HCT116 (cell line): ENCODE measurements at regions not wholly inside any gene's neighbourhood (a gene's known extent, or its start where the extent isn't known, plus 50 kb on each side); places are given as distances from the start of the nearest gene placed in this dataset.

Experiments
- ATAC-seq: fragments of 200-7000 bp; cut with Tn5 transposase; 2 replicates; pipeline ENCODE4 v1.9.1; 2020; ENCODE audit warnings: mild to moderate bottlenecking, moderate library complexity
- BruUV-seq: library from RNA; stranded (reverse); fragments of 400-500 nt; replicated peaks from 2 replicates; lab custom pipeline; 2021; lab: Mats Ljungman, UMichigan
- CTCF ChIA-PET: fragments of 300-600 bp; sonication (Branson Sonifier 250); formaldehyde crosslinking; loops from one replicate; lab custom pipeline; 2021; ENCODE audit warnings: antibody characterized with exemption; lab: Charles Lee
- POLR2A ChIA-PET: fragments of 300-600, 350-600 bp; sonication (Branson Sonifier 250); formaldehyde crosslinking; loops from one replicate; lab custom pipeline; 2021; ENCODE audit warnings: antibody characterized with exemption; lab: Charles Lee
- RAD21 ChIA-PET, 2 experiments: fragments of 300-600 bp; sonication (Branson Sonifier 250); formaldehyde crosslinking; loops; one replicate each; lab custom pipeline; 2023; ENCODE audit warnings: low total read pairs in 2 of 2; ENCODE audit not compliant: uncharacterized antibody in 2 of 2, unreplicated experiment in 2 of 2, low non-redundant PET in 1 of 2; lab: Charles Lee
- DNase-seq: peaks from one replicate; pipeline ENCODE4 v3.0.0-alpha.2; 2010; ENCODE audit warnings: low read depth, low spot score
- H2AFZ ChIP-seq: fragments of 200-600 bp; shearing (Covaris generic), sonication (generic); 2 replicates; pipeline ENCODE4 v1.6.1; 2017; ENCODE audit warnings: low read depth, mixed run types, mixed read lengths, antibody characterized with exemption, low read length; ENCODE audit not compliant: poor library complexity, severe bottlenecking
- H3K27ac ChIP-seq: 2 replicates; pipeline ENCODE4 v1.5.1; 2012; ENCODE audit warnings: low read depth, low read length
- H3K27me3 ChIP-seq: fragments of 200-600 bp; sonication (generic); 2 replicates; pipeline ENCODE4 v1.6.1; 2016; ENCODE audit warnings: mixed run types, low read length, mixed read lengths; ENCODE audit not compliant: insufficient read depth
- H3K36me3 ChIP-seq, 2 experiments: fragments of 200-500 bp in 1 of 2; fragments of 200-600 bp in 1 of 2; sonication (Bioruptor generic) in 1 of 2; sonication (generic) in 1 of 2; 2 replicates each; pipeline versions ENCODE4 v1.5.1 to v1.6.1; 2014 to 2016; ENCODE audit warnings: low read length in 2 of 2, inconsistent platforms in 1 of 2, mixed read lengths in 1 of 2, mixed run types in 1 of 2; ENCODE audit not compliant: insufficient read depth in 2 of 2, control insufficient read depth in 1 of 2
- H3K4me1 ChIP-seq, 2 experiments: fragments of 200-600 bp in 1 of 2; sonication (generic) in 1 of 2; 2 replicates each; pipeline versions ENCODE4 v1.5.1 to v1.6.1; 2012 to 2017; ENCODE audit warnings: low read length in 2 of 2, inconsistent platforms in 1 of 2, mild to moderate bottlenecking in 1 of 2, mixed read lengths in 1 of 2, mixed run types in 1 of 2, moderate library complexity in 1 of 2; ENCODE audit not compliant: insufficient read depth in 2 of 2, control insufficient read depth in 1 of 2
- H3K4me2 ChIP-seq: fragments of 200-600 bp; sonication (generic); 2 replicates; pipeline ENCODE4 v1.6.1; 2017; ENCODE audit warnings: mixed run types, low read length, mixed read lengths
- H3K4me3 ChIP-seq, 2 experiments: fragments of 200-600 bp in 1 of 2; sonication (generic) in 1 of 2; replicated peaks in 1 of 2; 2 replicates each; pipeline ENCODE4 v1.5.1; 2011 to 2016; ENCODE audit warnings: low read length in 2 of 2, control low read depth in 1 of 2, low read depth in 1 of 2, mild to moderate bottlenecking in 1 of 2, mixed read lengths in 1 of 2, mixed run types in 1 of 2
- H3K79me2 ChIP-seq: fragments of 200-600 bp; sonication (generic); 2 replicates; pipeline ENCODE4 v1.6.1; 2017; ENCODE audit warnings: mild to moderate bottlenecking, mixed run types, low read length, moderate library complexity, mixed read lengths; ENCODE audit not compliant: insufficient read depth
- H3K9ac ChIP-seq: fragments of 200-600 bp; sonication (generic); 2 replicates; pipeline ENCODE4 v1.6.1; 2016; ENCODE audit warnings: low read length, mixed read lengths
- H3K9me2 ChIP-seq: fragments of 200-600 bp; sonication (generic), shearing (Covaris generic); 2 replicates; pipeline ENCODE4 v1.6.1; 2017; ENCODE audit warnings: mixed run types, mild to moderate bottlenecking, moderate library complexity; ENCODE audit not compliant: insufficient read depth
- H3K9me3 ChIP-seq, 2 experiments: fragments of 200-500 bp in 1 of 2; fragments of 200-600 bp in 1 of 2; sonication (Bioruptor generic) in 1 of 2; sonication (generic) in 1 of 2; 2 replicates each; pipeline ENCODE4 v1.6.1; 2014 to 2017; ENCODE audit warnings: low read length in 2 of 2, mixed read lengths in 2 of 2, inconsistent platforms in 1 of 2, low read depth in 1 of 2, mild to moderate bottlenecking in 1 of 2, mixed run types in 1 of 2, moderate library complexity in 1 of 2; ENCODE audit not compliant: control insufficient read depth in 1 of 2, insufficient read depth in 1 of 2
- H4K20me1 ChIP-seq: fragments of 200-600 bp; sonication (generic), shearing (Covaris generic); 2 replicates; pipeline ENCODE4 v1.6.1; 2017; ENCODE audit warnings: mixed run types, mild to moderate bottlenecking, moderate library complexity; ENCODE audit not compliant: insufficient read depth
- CBX3 ChIP-seq: IDR thresholded peaks from 2 replicates; pipeline ENCODE4 v1.6.1; 2012; ENCODE audit warnings: low read depth
- CEBPB ChIP-seq: IDR thresholded peaks from 2 replicates; pipeline ENCODE4 v1.6.1; 2012; ENCODE audit warnings: low read depth
- CTCF ChIP-seq, 3 experiments: fragments of 200-600 bp in 1 of 3; sonication (generic) in 1 of 3; IDR thresholded peaks in 2 of 3; conservative IDR thresholded peaks in 1 of 3; 2 replicates each; pipeline ENCODE4 v1.5.1; 2012 to 2017; ENCODE audit warnings: low read depth in 2 of 3, low read length in 2 of 3, antibody characterized with exemption in 1 of 3, borderline replicate concordance in 1 of 3, control low read depth in 1 of 3, mild to moderate bottlenecking in 1 of 3, mixed read lengths in 1 of 3, mixed run types in 1 of 3, moderate library complexity in 1 of 3; ENCODE audit not compliant: insufficient read depth in 1 of 3
- EGR1 ChIP-seq: IDR thresholded peaks from 2 replicates; pipeline ENCODE4 v1.6.1; 2012; ENCODE audit warnings: low read depth
- ELF1 ChIP-seq: IDR thresholded peaks from 2 replicates; pipeline ENCODE4 v1.6.1; 2012; ENCODE audit warnings: low read depth, borderline replicate concordance
- FOSL1 ChIP-seq: IDR thresholded peaks from 2 replicates; pipeline ENCODE4 v1.6.1; 2012; ENCODE audit warnings: low read depth
- POLR2A ChIP-seq: IDR thresholded peaks from 2 replicates; pipeline ENCODE4 v1.7.0; 2011; ENCODE audit warnings: borderline replicate concordance; ENCODE audit not compliant: insufficient read depth, insufficient read length; ENCODE audit errors: extremely low read depth
- POLR2AphosphoS5 ChIP-seq: IDR thresholded peaks from 2 replicates; pipeline ENCODE4 v1.6.1; 2011; ENCODE audit warnings: mild to moderate bottlenecking, low read depth, low read length, moderate library complexity
- RAD21 ChIP-seq: IDR thresholded peaks from 2 replicates; pipeline ENCODE4 v1.6.1; 2012; ENCODE audit warnings: low read depth, mild to moderate bottlenecking
- TCF7L2 ChIP-seq: IDR thresholded peaks from 2 replicates; pipeline ENCODE4 v1.7.0; 2011; ENCODE audit warnings: borderline replicate concordance, inconsistent platforms; ENCODE audit not compliant: insufficient read depth, insufficient read length; ENCODE audit errors: extremely low read depth
- ZBTB33 ChIP-seq: IDR thresholded peaks from 2 replicates; pipeline ENCODE4 v1.6.1; 2011; ENCODE audit warnings: mild to moderate bottlenecking, low read length, moderate library complexity; ENCODE audit not compliant: insufficient replicate concordance; ENCODE audit errors: extremely low read depth
- ZFX ChIP-seq: fragments of 450-650 bp; IDR thresholded peaks from 2 replicates; pipeline ENCODE4 v1.6.1; 2017
- intact Hi-C: fragments of 100-400 bp; cut with micrococcal nuclease; formaldehyde crosslinking; loops from 2 replicates; pipeline ENCODE4 v1.10.0; 2022

- Histone ChIP-seq H3K9me2 (no peaks in the 10 kb centered on the region), H3K4me2 (no peak overlapping the region), H4K20me1 (no peaks in the 10 kb centered on the region), H2AFZ (no peak overlapping the region), H3K4me1 (peaks cover 0 to 4% of the 10 kb centered on the region in 2 experiments; a peak in 1 of 4 replicates), H3K79me2 (no peaks in the 10 kb centered on the region), H3K27me3 (no peaks in the 10 kb centered on the region), H3K36me3 (no peaks in the 10 kb centered on the region), H3K27ac (no peak overlapping the region), H3K4me3 (no peak overlapping the region), H3K9ac (no peak overlapping the region), H3K9me3 (no peaks in the 10 kb centered on the region)
- POLR2A ChIA-PET: no interaction called here
- RAD21 ChIA-PET: no interaction called here
- ATAC-seq (no peak), DNase-seq (no peak)
- no TSS peak for BruUV-seq
- CTCF ChIA-PET: no interaction called here
- TF ChIP-seq ELF1 (no peak), CTCF (IDR thresholded peaks at IDR 0.05 in 2 of 3, conservative IDR thresholded peaks at IDR 0.05 in 1 of 3; ENCODE audit: borderline replicate concordance in 1 of 3, insufficient read depth in 1 of 3, low read depth in 2 of 3, low read length in 2 of 3) (no peak), CEBPB (no peak), EGR1 (no peak)
- intact Hi-C loops: no loop called here
These were observed 317.3 kb upstream of the NECTIN3 start for GRCh38 chr3:110754212-110754916.

GRCh38 chr3:110755345-110755744 lies 316.3 kb upstream of the NECTIN3 start:
- ChIA-PET POLR2A (no interaction called here), CTCF (no interaction called here), RAD21 (no interaction called here)
- no peak overlapping the region for H3K4me3 ChIP-seq
- ATAC-seq (no peak), DNase-seq (no peak)
- no peak overlapping the region for H3K27ac ChIP-seq
- no peaks in the 10 kb centered on the region for H4K20me1 ChIP-seq
- intact Hi-C loops: no loop called here
- no peaks in the 10 kb centered on the region for H3K27me3 ChIP-seq
- H3K79me2 ChIP-seq: no peaks in the 10 kb centered on the region
- H3K9ac ChIP-seq: no peak overlapping the region
- H2AFZ ChIP-seq: no peak overlapping the region
- BruUV-seq: no TSS peak
- H3K4me1 ChIP-seq: peaks cover 0 to 4% of the 10 kb centered on the region in 2 experiments; a peak in 1 of 4 replicates
- no peaks in the 10 kb centered on the region for H3K9me3 ChIP-seq
- H3K4me2 ChIP-seq: no peak overlapping the region
- no peaks in the 10 kb centered on the region for H3K9me2 ChIP-seq
- no peaks in the 10 kb centered on the region for H3K36me3 ChIP-seq
- TF ChIP-seq CBX3 (no peak), ZFX (no peak), EGR1 (no peak), FOSL1 (no peak), TCF7L2 (no peak), ELF1 (no peak), POLR2AphosphoS5 (no peak), POLR2A (no peak), ZBTB33 (no peak), RAD21 (no peak), CTCF (IDR thresholded peaks at IDR 0.05 in 2 of 3, conservative IDR thresholded peaks at IDR 0.05 in 1 of 3; ENCODE audit: borderline replicate concordance in 1 of 3, insufficient read depth in 1 of 3, low read depth in 2 of 3, low read length in 2 of 3) (no peak)
